Transverse colon (tissue), 4 donors: ENCODE measurements at regions not wholly inside any gene's neighbourhood (a gene's known extent, or its start where the extent isn't known, plus 50 kb on each side); places are given as distances from the start of the nearest gene placed in this dataset.

Experiments used
- DNase-seq: peaks from one replicate; pipeline ENCODE4 v3.0.0-alpha.2; 2019
- H3K27ac ChIP-seq, 4 donors: fragments of 200-600 bp; sonication (generic); 2 replicates each; pipeline ENCODE4 v1.5.1; 2016 to 2018; ENCODE audit warnings: inconsistent platforms in 4 of 4
- H3K27me3 ChIP-seq: fragments of 200-600 bp; sonication (generic); 2 replicates; pipeline ENCODE4 v1.5.1; 2017; ENCODE audit warnings: inconsistent platforms
- H3K36me3 ChIP-seq, 4 donors: fragments of 200-600 bp; sonication (generic); 2 replicates each; pipeline ENCODE4 v1.5.1; 2017 to 2019; ENCODE audit warnings: inconsistent platforms in 4 of 4
- H3K4me1 ChIP-seq, 4 donors: fragments of 200-600 bp; sonication (generic); 2 replicates each; pipeline ENCODE4 v1.5.1; 2017 to 2020; ENCODE audit warnings: inconsistent platforms in 4 of 4
- H3K4me3 ChIP-seq, 4 donors: fragments of 200-600 bp; sonication (generic); 1 replicate in 1 of 4; 2 replicates in 3 of 4; pipeline versions ENCODE4 v1.5.1 to v1.6.1; 2017 to 2019; ENCODE audit warnings: inconsistent platforms in 4 of 4
- H3K9me3 ChIP-seq, 2 donors: fragments of 200-600 bp; sonication (generic); 2 replicates each; pipeline ENCODE4 v1.5.1; 2017 to 2019; ENCODE audit warnings: inconsistent platforms in 2 of 2
- CTCF ChIP-seq, 5 experiments: fragments of 200-600 bp in 3 of 5; fragments of 450-650 bp in 2 of 5; sonication (generic) in 3 of 5; IDR thresholded peaks; 1 replicate in 2 of 5; 2 replicates in 3 of 5; pipeline ENCODE4 v1.5.1; 2016 to 2017; ENCODE audit warnings: antibody characterized with exemption in 5 of 5, inconsistent platforms in 3 of 5, mild to moderate bottlenecking in 2 of 5, moderate library complexity in 1 of 5
- EP300 ChIP-seq: sonication (generic); formaldehyde crosslinking; IDR thresholded peaks from one replicate; pipeline ENCODE4 v1.6.1; 2017; ENCODE audit warnings: antibody characterized with exemption, low read depth
- POLR2A ChIP-seq: fragments of 450-650 bp; IDR thresholded peaks from one replicate; pipeline ENCODE4 v1.6.1; 2016; ENCODE audit warnings: antibody characterized with exemption, mild to moderate bottlenecking, moderate library complexity
- POLR2AphosphoS5 ChIP-seq, 3 donors: sonication (generic); formaldehyde crosslinking; IDR thresholded peaks; one replicate each; pipeline ENCODE4 v1.6.1; 2016; ENCODE audit warnings: antibody characterized with exemption in 3 of 3
- WGBS, 2 donors: methylation state at CpG; one replicate each; pipeline ENCODE4 v1.1.5; 2018; ENCODE audit warnings: low coverage in 1 of 2; 5-methylcytosine and 5-hydroxymethylcytosine counted together
- in situ Hi-C, 4 donors: fragments of 200-750 bp; cut with MboI; loops; one replicate each; pipeline versions ENCODE4 v1.15.0 to v1.15.1; 2017; ENCODE audit warnings: low sequenced_read_pairs in 3 of 4, low pct_ligation_motif_present in 1 of 4, low pct_unique_long_range_greater_than_20kb in 1 of 4
- intact Hi-C: fragments of 100-400 bp; cut with DNase I; formaldehyde crosslinking; loops from one replicate; pipeline ENCODE4 v1.15.1; 2023; ENCODE audit warnings: low total_unique reads

DNA sequence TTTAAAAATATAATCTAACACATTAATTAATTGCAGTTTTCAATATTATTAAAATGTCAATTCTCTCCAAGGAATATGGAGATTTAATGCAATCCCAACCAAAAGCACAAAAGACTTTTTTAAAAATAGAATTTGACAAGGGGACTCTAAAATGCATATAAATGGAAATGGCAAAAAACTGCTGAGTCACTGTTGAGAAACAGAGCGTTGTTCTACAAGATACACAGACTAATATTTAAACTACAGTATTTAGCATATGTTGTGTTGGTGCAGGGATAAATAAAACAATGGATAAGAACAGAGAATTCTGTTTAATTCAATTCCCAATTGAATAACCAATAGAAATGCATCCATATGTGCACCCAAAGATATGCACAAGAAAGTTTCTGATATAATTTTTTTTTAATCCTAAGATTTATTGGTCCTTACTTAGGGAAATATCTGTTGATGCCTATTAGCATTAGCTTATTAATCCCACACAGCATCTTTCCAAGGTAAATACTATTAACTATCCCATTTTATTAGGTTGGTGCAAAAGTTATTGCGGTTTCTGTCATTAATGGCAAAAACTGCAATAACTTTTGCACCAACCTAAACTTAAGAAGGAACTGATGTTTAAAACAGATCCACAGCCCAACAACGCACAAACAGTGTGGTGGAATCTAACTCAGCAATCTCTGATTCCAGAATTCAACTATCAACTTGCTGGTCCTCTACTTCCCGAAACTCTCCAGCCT lies 86.8 kb upstream of the VEGFC start:
- TF ChIP-seq CTCF (IDR thresholded peaks at IDR 0.05) = no peak

GRCh38 chr4:176882206-176882605 lies 89.5 kb upstream of the VEGFC start:
- in situ Hi-C loops (no loop called here), intact Hi-C loops (no loop called here)
- no peak for DNase-seq
- Histone ChIP-seq H3K4me1 (no peaks in the 10 kb centered on the region), H3K27ac (no peak overlapping the region), H3K9me3 (no peaks in the 10 kb centered on the region), H3K4me3 (no peak overlapping the region), H3K27me3 (no peaks in the 10 kb centered on the region), H3K36me3 (no peaks in the 10 kb centered on the region)
- TF ChIP-seq POLR2AphosphoS5 (IDR thresholded peaks at IDR 0.05) = no peak
- no peak for TF ChIP-seq POLR2A
- TF ChIP-seq EP300 = no peak
- TF ChIP-seq CTCF (IDR thresholded peaks at IDR 0.05) = no peak
- 65 to 69% methylated on average over 2 of the region's 2 CpGs for WGBS, 2 donors

More for the DNA sequence above, 86.8 kb upstream of the VEGFC start:
- Histone ChIP-seq H3K27ac (no peak overlapping the region), H3K9me3 (no peaks in the 10 kb centered on the region), H3K27me3 (no peaks in the 10 kb centered on the region), H3K4me1 (no peaks in the 10 kb centered on the region), H3K36me3 (no peaks in the 10 kb centered on the region), H3K4me3 (no peak overlapping the region)
- 63 to 73% methylated on average over 4 of the region's 4 CpGs for WGBS, 2 donors
- no peak for DNase-seq
- in situ Hi-C loops (no loop called here), intact Hi-C loops (no loop called here)

GRCh38 chr4:176883108-176883550 lies 90.4 kb upstream of the VEGFC start:
- intact Hi-C loops = no loop called here
- Histone ChIP-seq H3K27me3 (no peaks in the 10 kb centered on the region), H3K36me3 (no peaks in the 10 kb centered on the region), H3K4me3 (no peak overlapping the region), H3K9me3 (no peaks in the 10 kb centered on the region), H3K4me1 (no peaks in the 10 kb centered on the region), H3K27ac (no peak overlapping the region)
- no peak for TF ChIP-seq POLR2A
- no peak for TF ChIP-seq EP300
- TF ChIP-seq CTCF (IDR thresholded peaks at IDR 0.05) = no peak
- TF ChIP-seq POLR2AphosphoS5 (IDR thresholded peaks at IDR 0.05) = no peak
- no peak for DNase-seq
- 42 to 52% methylated on average over 6 to 7 of the region's 7 CpGs for WGBS, 2 donors
- in situ Hi-C loops = no loop called here

DNA sequence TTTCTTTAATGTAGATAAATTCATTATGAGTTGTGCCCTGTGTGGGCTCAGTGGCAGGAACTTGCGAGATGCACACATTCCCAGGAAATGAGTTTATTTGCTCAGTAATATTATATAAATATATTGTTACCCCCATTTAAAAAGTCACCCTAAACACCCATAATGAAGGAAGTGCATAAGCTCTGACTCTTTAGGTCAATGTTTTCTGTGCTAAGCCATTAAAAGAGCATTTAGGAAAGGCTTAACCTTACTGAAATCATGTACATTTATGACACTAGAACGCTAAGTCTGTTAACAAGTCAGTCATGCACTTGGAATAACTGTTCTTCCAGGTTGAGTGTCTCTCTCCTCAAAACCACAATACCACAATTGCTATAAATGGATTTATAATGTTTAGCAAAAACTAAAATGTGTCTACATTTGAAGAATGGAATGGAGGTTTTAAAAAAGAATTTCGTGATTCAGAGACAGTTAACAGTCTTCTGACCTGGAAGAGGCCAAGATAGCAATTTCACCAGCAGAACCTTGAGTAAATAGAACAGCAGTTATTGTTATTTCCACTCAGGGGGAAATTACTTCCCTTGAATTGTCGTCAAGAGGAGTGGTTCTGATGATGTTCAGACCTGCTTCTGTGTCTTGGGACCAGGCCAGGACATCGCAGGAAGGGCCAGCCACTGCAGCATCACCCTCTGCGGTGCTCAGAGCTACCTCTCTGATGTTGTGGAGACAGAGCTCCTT lies 91.1 kb upstream of the VEGFC start:
- intact Hi-C loops (no loop called here), in situ Hi-C loops (no loop called here)
- Histone ChIP-seq H3K36me3 (no peaks in the 10 kb centered on the region), H3K4me1 (no peaks in the 10 kb centered on the region), H3K9me3 (no peaks in the 10 kb centered on the region), H3K27ac (no peak overlapping the region), H3K4me3 (no peak overlapping the region), H3K27me3 (no peaks in the 10 kb centered on the region)
- DNase-seq = no peak
- 36% methylated on average over 6 of the region's 6 CpGs for WGBS, 2 donors
- TF ChIP-seq EP300 = no peak
- TF ChIP-seq POLR2A = no peak
- TF ChIP-seq CTCF (IDR thresholded peaks at IDR 0.05) = no peak
- no peak for TF ChIP-seq POLR2AphosphoS5 (IDR thresholded peaks at IDR 0.05)
